ENCODE measurements at regions not wholly inside any gene's neighbourhood (a gene's known extent, or its start where the extent isn't known, plus 50 kb on each side); places are given as distances from the start of the nearest gene placed in this dataset.
"Not testable (repeated sequence)": the region's sequence is repeated elsewhere in the genome, so short reads cannot be mapped to it uniquely, and the experiment has no call there.

- TF ChIP-seq CTCF (IDR thresholded peaks at IDR 0.05; ENCODE audit: control insufficient read depth, insufficient read depth, low read depth, low read length, missing control alignments), result no peak
- H3K4me3 ChIP-seq (ENCODE audit: control insufficient read depth, low read depth, low read length), result no peak overlapping the region
- no peak for DNase-seq (ENCODE audit: low read depth)
Measured at GRCh38 chr10:64346389-64346788, 825.2 kb downstream of the REEP3 start.

- DNase-seq (ENCODE audit: low read depth), result no peak
- no peak overlapping the region for H3K4me3 ChIP-seq (ENCODE audit: control insufficient read depth, low read depth, low read length)
- no peak for TF ChIP-seq CTCF (IDR thresholded peaks at IDR 0.05; ENCODE audit: control insufficient read depth, insufficient read depth, low read depth, low read length, missing control alignments)
Measured at GRCh38 chr10:64350665-64351064, 829.5 kb downstream of the REEP3 start.

GRCh38 chr10:64358907-64359306 is 837.7 kb downstream of the REEP3 start:
- DNase-seq (ENCODE audit: low read depth), result no peak
- no peak overlapping the region for H3K4me3 ChIP-seq (ENCODE audit: control insufficient read depth, low read depth, low read length)
- no peak for TF ChIP-seq CTCF (IDR thresholded peaks at IDR 0.05; ENCODE audit: control insufficient read depth, insufficient read depth, low read depth, low read length, missing control alignments)

- not testable (repeated sequence) for H3K4me3 ChIP-seq (ENCODE audit: control insufficient read depth, low read depth, low read length); DNase-seq (ENCODE audit: low read depth)
Measured at GRCh38 chr10:64360240-64360639, 839.0 kb downstream of the REEP3 start.

- TF ChIP-seq CTCF (IDR thresholded peaks at IDR 0.05; ENCODE audit: control insufficient read depth, insufficient read depth, low read depth, low read length, missing control alignments), result no peak
- H3K4me3 ChIP-seq (ENCODE audit: control insufficient read depth, low read depth, low read length), result no peak overlapping the region
- DNase-seq (ENCODE audit: low read depth), result no peak
Measured at GRCh38 chr10:64363687-64364086, 842.5 kb downstream of the REEP3 start.

- H3K4me3 ChIP-seq (ENCODE audit: control insufficient read depth, low read depth, low read length), result no peak overlapping the region
- no peak for TF ChIP-seq CTCF (IDR thresholded peaks at IDR 0.05; ENCODE audit: control insufficient read depth, insufficient read depth, low read depth, low read length, missing control alignments)
- DNase-seq (ENCODE audit: low read depth), result no peak
Measured at GRCh38 chr10:64365663-64366062, 844.5 kb downstream of the REEP3 start.

- DNase-seq (ENCODE audit: low read depth), result no peak
- no peak overlapping the region for H3K4me3 ChIP-seq (ENCODE audit: control insufficient read depth, low read depth, low read length)
- TF ChIP-seq CTCF (IDR thresholded peaks at IDR 0.05; ENCODE audit: control insufficient read depth, insufficient read depth, low read depth, low read length, missing control alignments), result no peak
Measured at GRCh38 chr10:64368298-64368697, 847.1 kb downstream of the REEP3 start.

All from AG09309 (cell line).